ENCODE measurements at regions not wholly inside any gene's neighbourhood (a gene's known extent, or its start where the extent isn't known, plus 50 kb on each side); places are given as distances from the start of the nearest gene placed in this dataset.
A peak's percentile ranks its signal among the peaks of the same experiment; 100 is the strongest.

GRCh38 chr1:191592907-191593306, 565.4 kb upstream of the RGS18 start:
- no peak for DNase-seq

DNA sequence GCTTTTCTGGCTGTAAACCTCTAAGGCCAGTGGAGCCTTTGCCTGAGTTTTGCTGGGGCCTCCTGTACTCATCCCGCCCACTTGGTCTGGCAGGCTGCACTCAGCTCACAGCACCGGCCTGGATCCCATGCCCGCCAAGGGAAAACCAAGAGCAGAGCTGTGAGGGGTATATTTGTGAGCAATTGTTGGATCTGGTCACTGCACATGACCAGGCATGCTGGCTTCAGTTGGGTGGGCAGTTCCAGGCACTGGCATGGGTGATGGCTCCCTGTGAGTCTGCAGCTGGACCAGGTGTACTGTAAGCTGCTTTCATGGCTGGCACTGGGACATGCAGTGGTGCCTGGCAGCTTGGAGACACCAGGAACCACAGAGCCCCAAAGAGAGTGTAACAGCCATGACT, 563.1 kb upstream of the RGS18 start:
- DNase-seq = no peak

GRCh38 chr1:191608367-191608766, 549.9 kb upstream of the RGS18 start:
- DNase-seq = no peak

DNA sequence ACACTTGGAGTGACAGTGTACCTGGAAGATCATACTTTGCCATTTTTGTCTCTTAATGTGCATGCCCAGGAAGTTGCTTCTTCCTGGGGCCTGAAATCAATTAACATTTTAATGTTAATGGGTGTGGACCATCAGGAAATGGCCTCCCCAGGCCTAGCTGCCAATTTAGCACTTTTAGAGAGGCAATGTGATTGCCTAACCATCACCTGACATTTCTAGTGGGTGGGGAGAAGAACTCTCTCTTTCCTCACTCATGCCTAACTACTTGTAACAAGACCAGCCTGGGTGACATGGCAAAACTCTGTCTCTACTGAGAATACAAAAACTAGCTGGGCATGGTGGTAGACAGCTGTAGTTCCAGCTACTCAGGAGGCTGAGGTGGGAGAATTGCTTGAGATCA, 549.0 kb upstream of the RGS18 start:
- no peak for DNase-seq

GRCh38 chr1:191615101-191615821, 543.0 kb upstream of the RGS18 start:
- DNase-seq = no peak

DNA sequence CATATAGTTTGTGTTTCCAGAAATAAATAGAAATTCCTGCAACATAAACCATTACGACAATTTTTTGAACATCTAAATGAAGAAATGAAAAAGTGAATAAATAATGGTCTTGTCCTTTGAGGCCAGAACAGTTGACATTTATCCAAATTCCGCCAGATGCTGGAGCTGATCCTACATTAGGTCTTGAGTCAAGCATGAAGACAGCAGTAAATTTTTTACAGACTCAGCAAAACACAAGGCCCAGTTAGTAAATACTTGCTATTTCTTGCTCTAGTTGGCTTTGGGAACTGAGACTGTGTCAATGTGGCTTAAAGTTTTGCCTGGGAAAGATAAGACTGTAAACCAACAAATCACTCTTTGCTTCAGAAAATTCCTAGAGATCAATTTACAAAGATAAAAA, 540.1 kb upstream of the RGS18 start:
- DNase-seq = no peak

DNA sequence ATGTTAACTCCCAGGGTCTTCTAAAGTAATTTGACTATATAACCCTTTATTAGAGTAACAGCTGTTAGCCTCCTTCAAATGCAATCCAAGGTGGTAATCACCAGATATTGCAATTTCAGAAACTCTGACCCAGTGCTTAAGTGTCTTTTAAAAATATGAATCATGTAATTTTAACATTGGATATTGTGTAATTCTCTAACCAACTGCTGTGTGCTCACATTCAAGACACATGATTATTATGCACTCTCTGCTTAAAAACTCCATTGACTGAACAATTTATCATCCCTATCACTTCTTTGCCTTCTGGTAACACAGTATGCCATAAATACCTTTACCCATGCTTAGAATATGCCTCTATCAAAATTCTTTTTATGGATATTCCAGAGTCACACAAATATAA, 537.4 kb upstream of the RGS18 start:
- no peak for DNase-seq

DNA sequence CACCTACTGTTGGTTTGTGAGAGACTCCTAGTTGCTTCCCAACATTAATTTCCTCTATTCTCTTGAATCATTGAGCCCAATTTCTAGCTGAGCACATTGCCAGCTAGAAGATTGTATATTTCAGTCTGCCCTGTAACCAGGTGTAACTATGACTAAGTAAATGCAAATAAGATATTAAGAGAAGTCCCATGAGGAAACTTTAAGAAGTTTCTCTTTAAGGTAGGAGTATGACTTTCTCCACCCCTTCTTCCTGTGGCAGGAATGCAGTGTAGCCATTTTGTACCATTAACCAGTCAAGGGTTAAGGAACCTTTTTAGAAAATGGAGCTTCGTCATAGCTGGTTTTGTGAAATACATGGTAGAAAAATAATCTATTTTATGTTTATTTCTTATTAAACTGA, 534.2 kb upstream of the RGS18 start:
- DNase-seq = no peak

- DNase-seq = no peak
Observed at GRCh38 chr1:191629836-191630235, 528.4 kb upstream of the RGS18 start.

- no peak for DNase-seq
Observed at GRCh38 chr1:191634801-191635508, 523.3 kb upstream of the RGS18 start.

GRCh38 chr1:191636345-191636744, 521.9 kb upstream of the RGS18 start:
- no peak for DNase-seq

- DNase-seq = peak; percentile 73
Observed at GRCh38 chr1:191641420-191642260, 516.6 kb upstream of the RGS18 start.

DNA sequence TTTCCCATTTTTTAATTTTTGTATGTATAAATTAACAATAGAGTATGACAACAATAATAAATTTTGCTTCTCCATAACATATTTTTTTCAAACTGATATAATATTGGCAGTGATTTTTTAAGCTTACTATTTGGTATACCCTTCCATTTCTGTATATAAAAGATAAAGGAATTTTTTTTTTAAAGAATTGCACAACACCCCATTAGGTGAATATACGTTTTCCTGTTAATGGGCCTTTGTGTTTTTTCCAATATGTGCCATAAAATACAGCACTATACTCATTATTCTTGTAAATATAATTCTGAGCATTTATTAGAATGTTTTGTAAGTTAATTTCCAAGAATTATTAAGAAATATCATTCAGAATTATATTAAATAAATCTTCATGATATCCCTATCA, 515.2 kb upstream of the RGS18 start:
- DNase-seq = no peak

DNA sequence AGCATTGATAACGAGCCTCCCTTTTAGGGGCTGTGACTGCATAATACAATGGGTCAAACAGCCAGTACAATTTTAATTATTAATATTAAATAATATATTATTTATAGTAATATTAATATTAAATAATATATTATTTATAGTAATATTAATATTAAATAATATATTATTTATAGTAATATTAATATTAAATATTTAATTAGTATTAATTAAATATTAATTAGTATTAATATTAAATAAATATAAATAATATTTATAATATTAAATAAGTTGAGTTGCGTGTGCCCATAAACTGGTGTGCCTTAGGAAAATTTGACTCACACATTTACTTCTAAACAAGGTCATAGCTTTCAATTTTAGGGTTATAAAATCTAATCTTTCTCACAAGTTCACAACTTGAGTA, 509.3 kb upstream of the RGS18 start:
- no peak for DNase-seq

DNA sequence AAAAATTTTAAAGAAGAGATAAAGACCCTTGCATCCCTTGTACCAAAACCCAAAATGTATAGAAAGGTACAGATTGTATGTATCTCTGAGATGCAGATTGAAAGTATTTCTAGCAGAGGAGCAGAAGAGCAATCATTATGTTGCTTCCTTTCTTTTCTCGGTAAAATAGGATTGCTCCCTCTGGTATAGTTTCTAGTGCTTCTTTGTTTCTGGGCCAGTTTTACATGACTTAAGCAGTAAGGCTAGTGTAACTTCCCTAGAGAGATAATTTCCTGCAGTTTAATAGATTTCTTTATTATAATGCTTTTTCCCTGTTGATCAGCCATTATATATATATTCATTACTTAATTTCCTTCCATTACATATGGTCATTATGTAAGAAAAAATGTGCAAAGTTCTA, 496.2 kb upstream of the RGS18 start:
- no peak for DNase-seq

DNA sequence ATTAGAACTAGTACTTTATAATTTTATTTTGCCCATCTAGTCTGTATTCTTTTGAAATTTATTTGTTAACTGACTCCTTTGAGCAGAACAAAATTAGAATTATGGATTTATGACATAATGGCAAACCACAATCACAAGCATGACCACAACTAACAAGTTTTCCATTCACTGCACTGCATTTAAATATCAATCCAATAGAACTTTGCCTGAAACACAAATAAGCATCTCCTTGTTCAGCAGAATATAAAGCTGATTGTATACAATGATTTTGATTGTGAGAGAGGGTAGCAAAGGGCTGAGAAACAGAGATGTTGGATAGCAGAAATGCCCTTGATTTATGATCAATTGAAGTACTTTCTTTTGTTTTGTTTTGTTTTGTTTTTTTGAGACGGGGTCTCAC, 495.5 kb upstream of the RGS18 start:
- no peak for DNase-seq

DNA sequence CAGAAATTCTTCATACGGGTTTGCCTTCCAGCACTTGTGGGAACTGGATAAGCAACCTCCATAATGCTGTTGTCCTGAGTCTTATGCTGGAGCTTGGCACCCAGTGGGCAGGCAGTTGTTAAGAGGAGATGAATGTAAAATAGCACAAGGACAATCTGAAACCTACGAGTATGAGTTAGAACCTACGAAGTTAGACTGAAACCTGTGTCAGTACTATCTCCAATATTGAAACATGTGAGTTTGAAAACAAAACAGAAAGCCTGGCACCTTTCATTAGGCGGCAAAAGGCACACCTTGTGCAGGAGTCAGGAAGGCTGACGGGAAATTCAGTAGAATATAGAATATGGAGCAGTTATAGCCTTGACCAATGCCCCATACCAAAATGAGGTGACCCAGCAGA, 489.7 kb upstream of the RGS18 start:
- no peak for DNase-seq

GRCh38 chr1:191669629-191670028, 488.6 kb upstream of the RGS18 start:
- DNase-seq = no peak

- DNase-seq = no peak
Observed at GRCh38 chr1:191671236-191671635, 487.0 kb upstream of the RGS18 start.

DNA sequence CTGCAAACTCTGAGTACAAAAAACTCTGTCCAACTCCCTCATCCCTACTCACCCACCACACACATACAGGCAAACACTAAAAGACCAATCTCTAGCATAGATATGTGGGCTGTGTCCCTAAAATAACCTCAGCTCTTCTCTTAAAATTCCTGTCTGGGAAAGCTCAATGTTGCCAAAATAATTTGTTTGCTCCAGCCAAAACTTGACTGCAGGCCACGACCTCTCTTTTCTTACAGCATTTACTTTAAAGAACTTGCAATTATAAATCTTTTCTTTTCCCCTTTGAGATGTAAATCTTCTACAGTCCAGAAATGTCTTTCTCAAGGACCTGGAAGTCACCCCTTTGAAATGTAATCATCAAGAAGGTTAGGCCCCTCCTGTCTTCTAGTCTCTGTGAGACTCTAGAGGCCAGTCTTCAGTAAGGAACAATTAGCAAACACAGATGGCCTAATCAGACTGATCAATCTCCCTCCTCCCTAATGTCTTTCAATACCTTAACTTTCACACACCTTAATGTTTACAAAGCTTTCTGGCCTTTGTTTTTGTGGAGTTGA, 483.6 kb upstream of the RGS18 start:
- DNase-seq = no peak

DNA sequence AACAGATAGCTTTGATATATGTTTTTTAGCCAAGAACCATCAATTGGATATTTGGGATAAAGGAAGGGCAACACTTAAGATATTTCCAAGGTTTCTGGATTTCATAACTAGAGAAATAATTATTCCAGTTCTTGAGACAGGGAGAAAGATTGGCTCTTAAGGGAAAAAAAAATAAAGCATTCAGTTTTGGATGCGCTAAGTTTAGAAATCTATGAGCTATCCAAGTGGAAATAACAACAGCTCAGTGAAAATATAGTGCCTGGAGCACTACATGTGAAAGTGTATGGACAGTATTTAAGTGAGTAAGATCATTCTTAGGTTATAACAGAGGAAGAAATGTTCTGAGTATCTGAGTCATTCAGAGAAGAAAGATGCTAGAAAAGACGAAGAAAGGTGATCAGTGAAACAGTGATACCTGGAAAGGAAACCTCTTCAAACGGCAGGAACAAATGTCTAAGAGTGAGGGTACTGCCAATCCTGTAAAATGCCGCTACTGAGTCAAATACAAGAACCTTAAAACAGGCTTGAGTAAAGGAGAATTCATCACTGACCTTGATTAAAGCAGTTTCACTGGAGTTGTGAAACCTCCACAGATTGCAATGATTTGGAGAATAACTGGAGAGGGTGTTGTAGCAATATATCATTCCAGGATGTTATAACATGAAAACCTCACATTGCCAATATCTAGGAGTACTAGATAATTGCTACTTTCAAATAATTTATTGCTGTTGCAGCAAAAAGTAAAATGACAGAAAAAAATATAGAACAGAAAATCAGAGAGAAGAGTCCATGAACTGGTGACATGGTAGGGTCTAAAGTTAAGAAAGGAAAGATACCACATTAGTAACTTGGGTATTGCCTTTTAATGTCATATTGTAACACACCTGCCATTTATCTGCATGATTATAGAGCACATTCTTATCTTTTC, 482.1 kb upstream of the RGS18 start:
- no peak for DNase-seq

GRCh38 chr1:191685669-191686068, 472.6 kb upstream of the RGS18 start:
- DNase-seq = no peak

All from amniotic stem cell (primary cell).